Transverse colon (tissue), 3 donors: ENCODE measurements at regions not wholly inside any gene's neighbourhood (a gene's known extent, or its start where the extent isn't known, plus 50 kb on each side); places are given as distances from the start of the nearest gene placed in this dataset.

Experiments
- CTCF ChIP-seq, 5 experiments: fragments of 200-600 bp in 3 of 5; fragments of 450-650 bp in 2 of 5; sonication (generic) in 3 of 5; IDR thresholded peaks; 1 replicate in 2 of 5; 2 replicates in 3 of 5; pipeline ENCODE4 v1.5.1; 2016 to 2017; ENCODE audit warnings: antibody characterized with exemption in 5 of 5, inconsistent platforms in 3 of 5, mild to moderate bottlenecking in 2 of 5, moderate library complexity in 1 of 5
- EP300 ChIP-seq: sonication (generic); formaldehyde crosslinking; IDR thresholded peaks from one replicate; pipeline ENCODE4 v1.6.1; 2017; ENCODE audit warnings: antibody characterized with exemption, low read depth

- TF ChIP-seq EP300 (no peak), CTCF (IDR thresholded peaks at IDR 0.05) (no peak)
Measured at GRCh38 chrY:15559169-15559568, 1034.8 kb downstream of the NLGN4Y start.
